ENCODE measurements at regions not wholly inside any gene's neighbourhood (a gene's known extent, or its start where the extent isn't known, plus 50 kb on each side); places are given as distances from the start of the nearest gene placed in this dataset.

GRCh38 chr3:5563537-5564277 lies 376.2 kb downstream of the EDEM1 start (continued):
- TF ChIP-seq STAT5A (IDR thresholded peaks at IDR 0.05; ENCODE audit: borderline replicate concordance, low read length) (peak; percentile 28; the same call in 1 of the 2 replicates), HNRNPL (IDR thresholded peaks at IDR 0.05; ENCODE audit: low read depth, low read length) (no peak), ZNF766 (CRISPR knock-in tag; conservative IDR thresholded peaks at IDR 0.05) (peak; percentile 83), KHSRP (IDR thresholded peaks at IDR 0.05) (no peak; the same call in 1 of the 2 replicates), NR2C2 (CRISPR knock-in tag; IDR thresholded peaks at IDR 0.05) (no peak), NR2C2 (tag; IDR thresholded peaks at IDR 0.05) (peak; percentile 61; the same call in 1 of the 2 replicates), TCF7 (IDR thresholded peaks at IDR 0.05; ENCODE audit: borderline replicate concordance) (no peak), ZNF518B (CRISPR knock-in tag; IDR thresholded peaks at IDR 0.05) (no peak), RBFOX2 (IDR thresholded peaks at IDR 0.05; ENCODE audit: low read depth, low read length) (peak; percentile 42; the same call in 1 of the 2 replicates), NR3C1 (CRISPR knock-in tag; IDR thresholded peaks at IDR 0.05) (no peak), ZBTB26 (CRISPR knock-in tag; IDR thresholded peaks at IDR 0.05) (no peak), AFF1 (IDR thresholded peaks at IDR 0.05; ENCODE audit: low read depth in 1 of 2, partially characterized antibody in 2 of 2) (peak; percentile 40 to 84), ZNF592 (IDR thresholded peaks at IDR 0.05) (peak; percentile 94)
